Testis (tissue), 2 donors: ENCODE measurements at regions not wholly inside any gene's neighbourhood (a gene's known extent, or its start where the extent isn't known, plus 50 kb on each side); places are given as distances from the start of the nearest gene placed in this dataset.

Experiments used
- CTCF ChIP-seq, 3 experiments: fragments of 450-650 bp in 2 of 3; fragments of 200-600 bp in 1 of 3; sonication (generic) in 1 of 3; IDR thresholded peaks; one replicate each; pipeline ENCODE4 v1.5.1; 2016 to 2019; ENCODE audit warnings: antibody characterized with exemption in 3 of 3, mild to moderate bottlenecking in 2 of 3, moderate library complexity in 1 of 3
- POLR2A ChIP-seq: fragments of 450-650 bp; IDR thresholded peaks from one replicate; pipeline ENCODE4 v1.6.1; 2017; ENCODE audit warnings: antibody characterized with exemption, mild to moderate bottlenecking, moderate library complexity

- TF ChIP-seq CTCF (IDR thresholded peaks at IDR 0.05) (no peak), POLR2A (no peak)
Measured at GRCh38 chr10:125455431-125455830, 227.5 kb downstream of the TEX36 start.
